ENCODE measurements at regions not wholly inside any gene's neighbourhood (a gene's known extent, or its start where the extent isn't known, plus 50 kb on each side); places are given as distances from the start of the nearest gene placed in this dataset.

DNA sequence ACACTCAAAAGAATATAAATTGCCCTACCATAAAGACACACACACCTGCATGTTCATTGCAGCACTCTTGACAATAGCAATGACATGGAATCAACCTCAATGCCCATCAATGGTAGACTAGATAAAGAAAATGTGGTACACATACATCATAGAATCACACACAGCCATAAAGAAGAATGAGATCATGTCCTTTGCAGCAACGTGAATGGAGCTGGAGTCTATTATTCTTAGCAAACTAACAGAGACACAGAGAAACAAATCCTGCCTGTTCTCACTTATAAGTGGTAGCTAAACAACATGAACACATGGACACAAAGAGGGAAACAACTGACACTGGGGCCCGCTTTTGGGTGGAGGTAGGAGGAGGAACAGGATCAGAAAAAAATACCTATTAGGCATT lies 2062.2 kb upstream of the CDH6 start:
- Histone ChIP-seq H3K9ac (ENCODE audit: extremely low read depth, insufficient read length, low read length) (no peak overlapping the region), H2BK5ac (ENCODE audit: insufficient read length, low read length) (no peak overlapping the region), H3K23me2 (ENCODE audit: insufficient read length, low read depth, low read length, poor library complexity, severe bottlenecking) (no peaks in the 10 kb centered on the region), H3K56ac (ENCODE audit: insufficient read length, low read depth, low read length) (no peak overlapping the region), H3K79me2 (ENCODE audit: insufficient read depth, low read length) (no peaks in the 10 kb centered on the region), H2BK12ac (ENCODE audit: insufficient read length, low read depth, low read length) (no peak overlapping the region), H3K9me3 (ENCODE audit: control insufficient read depth, low read depth, low read length) (no peaks in the 10 kb centered on the region), H3K18ac (ENCODE audit: insufficient read length, low read depth, low read length) (no peak overlapping the region), H4K5ac (ENCODE audit: insufficient read length, low read depth, low read length) (no peak overlapping the region), H4K20me1 (ENCODE audit: control insufficient read depth, insufficient read depth, insufficient read length) (no peaks in the 10 kb centered on the region), H3K27ac (ENCODE audit: insufficient read length, low read depth, low read length) (no peak overlapping the region), H2AFZ (ENCODE audit: low read length) (no peak overlapping the region), H3K4ac (ENCODE audit: low read depth, low read length) (no peak overlapping the region), H3K4me1 (ENCODE audit: insufficient read depth, low read length) (no peaks in the 10 kb centered on the region), H2BK120ac (ENCODE audit: low read depth, low read length, poor library complexity, severe bottlenecking) (no peak overlapping the region), H3K14ac (ENCODE audit: insufficient read depth, low read length) (no peak overlapping the region), H3K27me3 (ENCODE audit: insufficient read depth, low read length) (no peaks in the 10 kb centered on the region), H4K8ac (replicated peaks; ENCODE audit: insufficient read length, low read depth, low read length) (no peak overlapping the region), H3K79me1 (ENCODE audit: insufficient read depth, low read depth, low read length, poor library complexity, severe bottlenecking) (no peaks in the 10 kb centered on the region), H2BK15ac (ENCODE audit: low read depth, low read length) (no peak overlapping the region), H4K91ac (ENCODE audit: insufficient read length, low read depth, low read length) (no peak overlapping the region), H2AK5ac (ENCODE audit: insufficient read length, low read length) (no peak overlapping the region), H3T11ph (ENCODE audit: low read length) (no peak overlapping the region), H3K4me2 (ENCODE audit: insufficient read depth, insufficient read length, low read length) (no peak overlapping the region), H2BK20ac (ENCODE audit: low read depth, low read length, poor library complexity, severe bottlenecking) (no peak overlapping the region), H3K23ac (ENCODE audit: insufficient read length, low read depth, low read length) (no peak overlapping the region)
- Mint-ChIP-seq H3K27ac (no peak overlapping the region), H3K4me3 (no peak overlapping the region), H3K36me3 (ENCODE audit: insufficient read depth in 1 of 3, low read depth in 3 of 3) (no peaks in the 10 kb centered on the region; a peak in 1 of 7 replicates), H3K9me3 (peaks cover 0 to 5% of the 10 kb centered on the region in 2 experiments; a peak in 2 of 5 replicates), H3K4me1 (no peaks in the 10 kb centered on the region), H3K27me3 (ENCODE audit: low read depth) (no peaks in the 10 kb centered on the region)
- no CpG with 5 or more reads among the region's 2 CpGs for WGBS (ENCODE audit: extremely low coverage, insufficient read length, low lambda C conversion rate)
- DNase-seq: no peak
- no peak for TF ChIP-seq CTCF (conservative IDR thresholded peaks at IDR 0.05)

Data from H9 (cell line).